Erythroblast (primary cell): ENCODE measurements at regions not wholly inside any gene's neighbourhood (a gene's known extent, or its start where the extent isn't known, plus 50 kb on each side); places are given as distances from the start of the nearest gene placed in this dataset.
"Not testable (repeated sequence)": the region's sequence is repeated elsewhere in the genome, so short reads cannot be mapped to it uniquely, and the experiment has no call there.

Source experiments
- GATA1 ChIP-seq: IDR thresholded peaks from 2 replicates; pipeline ENCODE4 v1.6.1; 2011; ENCODE audit warnings: low read depth, mild to moderate bottlenecking, control low read depth, low read length, moderate library complexity
- POLR2A ChIP-seq: IDR thresholded peaks from 2 replicates; pipeline ENCODE4 v1.6.1; 2011; ENCODE audit warnings: mild to moderate bottlenecking, low read length

- TF ChIP-seq POLR2A, GATA1: not testable (repeated sequence)
These were observed 74.7 kb upstream of the ATL2 start for GRCh38 chr2:38451778-38452177.
